ENCODE measurements at regions not wholly inside any gene's neighbourhood (a gene's known extent, or its start where the extent isn't known, plus 50 kb on each side); places are given as distances from the start of the nearest gene placed in this dataset.

DNA sequence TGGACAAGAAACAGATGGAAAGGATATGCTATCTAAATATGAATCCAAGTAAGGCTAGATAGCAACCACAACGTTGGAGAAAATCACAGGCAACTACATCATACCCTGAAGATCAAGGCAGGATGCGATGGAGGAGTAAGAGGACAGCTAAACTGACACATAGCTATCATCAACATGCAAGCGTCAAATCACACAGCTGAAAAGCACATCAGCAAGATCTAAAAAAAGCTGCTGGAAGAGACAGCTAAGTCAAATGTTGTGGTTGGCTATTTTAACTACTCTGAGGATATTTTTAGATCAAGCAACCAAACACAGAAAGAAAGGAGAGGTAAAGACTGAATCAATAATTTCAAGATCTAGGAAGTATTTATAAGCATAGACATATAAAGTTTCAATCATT, 466.9 kb downstream of the BRD1 start:
- Histone ChIP-seq H3K4me1 (no peaks in the 10 kb centered on the region), H3K27me3 (no peaks in the 10 kb centered on the region), H3K36me3 (no peaks in the 10 kb centered on the region), H3K4me3 (no peak overlapping the region), H3K9me3 (no peaks in the 10 kb centered on the region), H3K27ac (no peak overlapping the region)
- TF ChIP-seq, protein P1, sequence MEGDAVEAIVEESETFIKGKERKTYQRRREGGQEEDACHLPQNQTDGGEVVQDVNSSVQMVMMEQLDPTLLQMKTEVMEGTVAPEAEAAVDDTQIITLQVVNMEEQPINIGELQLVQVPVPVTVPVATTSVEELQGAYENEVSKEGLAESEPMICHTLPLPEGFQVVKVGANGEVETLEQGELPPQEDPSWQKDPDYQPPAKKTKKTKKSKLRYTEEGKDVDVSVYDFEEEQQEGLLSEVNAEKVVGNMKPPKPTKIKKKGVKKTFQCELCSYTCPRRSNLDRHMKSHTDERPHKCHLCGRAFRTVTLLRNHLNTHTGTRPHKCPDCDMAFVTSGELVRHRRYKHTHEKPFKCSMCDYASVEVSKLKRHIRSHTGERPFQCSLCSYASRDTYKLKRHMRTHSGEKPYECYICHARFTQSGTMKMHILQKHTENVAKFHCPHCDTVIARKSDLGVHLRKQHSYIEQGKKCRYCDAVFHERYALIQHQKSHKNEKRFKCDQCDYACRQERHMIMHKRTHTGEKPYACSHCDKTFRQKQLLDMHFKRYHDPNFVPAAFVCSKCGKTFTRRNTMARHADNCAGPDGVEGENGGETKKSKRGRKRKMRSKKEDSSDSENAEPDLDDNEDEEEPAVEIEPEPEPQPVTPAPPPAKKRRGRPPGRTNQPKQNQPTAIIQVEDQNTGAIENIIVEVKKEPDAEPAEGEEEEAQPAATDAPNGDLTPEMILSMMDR (IDR thresholded peaks at IDR 0.05) = no peak
- no peak for DNase-seq (ENCODE audit: low spot score)

DNA sequence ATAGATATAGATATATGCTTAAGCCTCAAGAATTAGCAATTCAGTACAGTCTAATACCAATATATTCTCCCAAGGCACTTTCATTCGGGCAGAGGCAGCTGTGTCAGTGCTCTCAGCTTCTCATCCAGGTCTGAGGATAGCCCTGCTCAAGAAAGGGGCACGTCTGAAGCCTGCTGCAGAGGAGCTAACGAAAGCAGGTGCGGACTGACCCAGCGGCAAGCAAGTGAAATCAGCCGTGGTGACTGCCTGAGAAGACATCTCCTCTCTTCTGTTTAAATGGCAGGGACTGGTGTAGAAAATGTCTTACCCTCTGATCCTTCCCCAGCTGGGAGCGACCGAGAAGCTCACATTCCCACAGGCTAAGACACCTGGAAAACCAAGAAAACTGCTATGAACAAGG, 468.6 kb downstream of the BRD1 start:
- Histone ChIP-seq H3K4me3 (no peak overlapping the region), H3K27me3 (no peaks in the 10 kb centered on the region), H3K36me3 (no peaks in the 10 kb centered on the region), H3K9me3 (no peaks in the 10 kb centered on the region), H3K4me1 (no peaks in the 10 kb centered on the region), H3K27ac (no peak overlapping the region)
- TF ChIP-seq, protein P1 (IDR thresholded peaks at IDR 0.05) = no peak
- DNase-seq (ENCODE audit: low spot score) = no peak

DNA sequence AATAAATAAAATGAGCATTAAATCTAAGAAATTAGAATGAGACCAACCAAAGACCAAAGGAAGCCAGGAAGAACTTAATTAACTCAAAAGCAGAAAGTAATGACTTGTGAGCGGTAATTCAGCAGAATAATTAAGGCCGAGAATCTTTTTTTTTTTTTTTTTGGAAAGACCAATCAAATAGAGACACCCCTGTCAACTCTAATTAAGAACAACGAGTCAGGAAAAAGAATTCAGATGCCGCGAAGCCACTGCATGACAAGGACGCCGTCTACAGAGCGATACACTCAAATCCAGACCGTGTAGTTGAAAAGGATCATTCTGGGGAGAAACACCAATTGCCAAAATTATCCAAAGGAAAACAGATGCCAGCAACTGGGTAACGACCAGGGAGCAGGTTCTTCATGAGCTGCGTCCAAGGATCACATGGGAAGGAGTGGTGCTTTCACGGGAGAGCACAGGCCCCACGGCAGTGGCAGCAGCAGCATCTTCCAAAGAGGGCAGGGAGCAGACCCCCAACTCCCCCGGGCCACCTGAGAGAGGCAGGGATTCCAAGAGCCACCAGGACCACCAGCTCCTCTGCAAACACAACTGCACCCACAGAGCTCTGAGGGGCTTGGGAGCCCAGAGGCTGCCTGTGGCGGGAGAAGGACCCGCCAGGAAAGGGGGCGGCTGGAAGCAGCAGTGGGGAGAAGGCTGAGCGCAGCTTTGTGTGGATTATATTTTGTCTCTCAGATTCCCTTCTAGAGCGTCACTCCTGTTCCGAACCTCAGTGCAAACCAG, 469.8 kb downstream of the BRD1 start:
- Histone ChIP-seq H3K27me3 (no peaks in the 10 kb centered on the region), H3K9me3 (no peaks in the 10 kb centered on the region), H3K27ac (no peak overlapping the region), H3K4me1 (no peaks in the 10 kb centered on the region), H3K4me3 (no peak overlapping the region), H3K36me3 (no peaks in the 10 kb centered on the region)
- DNase-seq (ENCODE audit: low spot score) = no peak
- TF ChIP-seq, protein P1 (IDR thresholded peaks at IDR 0.05) = no peak

DNA sequence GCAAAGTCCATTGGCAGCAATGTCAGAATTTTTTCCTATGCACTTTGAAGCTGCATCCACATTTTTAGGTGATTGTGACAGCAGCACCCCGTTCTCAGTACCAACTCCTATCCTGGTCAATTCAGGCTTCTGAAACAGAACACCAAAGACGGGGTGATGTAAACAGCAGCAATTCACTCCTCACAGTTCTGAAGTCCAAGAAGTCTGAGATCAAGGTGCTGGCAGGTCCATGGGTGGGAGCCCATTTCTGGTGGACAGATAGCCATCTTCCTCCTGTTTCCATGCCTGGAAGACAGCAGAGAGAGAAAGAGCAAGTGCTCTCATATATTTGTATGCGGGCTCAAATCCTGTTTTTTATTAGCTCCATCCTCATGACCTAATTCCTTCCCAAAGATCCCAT, 471.2 kb downstream of the BRD1 start:
- TF ChIP-seq, protein P1 (IDR thresholded peaks at IDR 0.05) = no peak
- no peaks in the 10 kb centered on the region for H3K36me3 ChIP-seq
- DNase-seq (ENCODE audit: low spot score) = no peak
- H3K27ac ChIP-seq = no peak overlapping the region
- H3K4me1 ChIP-seq = no peaks in the 10 kb centered on the region
- no peak overlapping the region for H3K4me3 ChIP-seq
- no peaks in the 10 kb centered on the region for H3K9me3 ChIP-seq
- no peaks in the 10 kb centered on the region for H3K27me3 ChIP-seq

DNA sequence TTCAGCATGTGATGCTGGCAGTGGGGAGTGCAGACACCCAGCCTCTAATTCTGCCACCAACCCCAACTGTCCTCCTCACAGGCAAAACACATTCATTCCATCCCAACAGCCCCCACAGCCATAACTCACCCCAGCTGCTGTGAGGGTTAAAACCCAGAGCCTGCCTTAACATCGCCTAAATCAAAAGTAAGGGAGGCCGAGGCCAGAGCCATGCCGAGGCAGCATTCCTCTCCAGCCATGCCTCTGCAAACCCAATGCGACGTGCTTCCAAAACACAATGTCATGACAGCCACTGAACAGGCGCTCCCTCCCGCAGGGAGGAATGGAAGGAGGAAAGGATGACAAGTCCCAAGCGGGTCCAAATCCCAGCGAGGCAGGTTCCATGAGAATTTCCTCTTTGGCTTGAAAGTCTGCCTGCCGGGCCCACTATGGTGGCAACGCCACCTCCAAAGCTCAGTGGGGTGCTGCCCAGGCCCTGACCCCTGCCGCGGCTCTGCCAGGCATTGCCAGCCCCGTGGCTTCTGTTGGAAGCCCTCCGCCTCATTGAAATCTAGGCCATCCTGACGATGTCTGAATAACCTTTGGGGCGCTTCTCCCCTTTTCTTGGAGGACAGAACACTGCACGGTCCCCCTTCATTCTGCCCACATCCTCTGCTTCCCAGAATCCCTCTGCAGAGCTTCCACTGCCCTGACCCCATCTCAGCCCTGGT, 472.3 kb downstream of the BRD1 start:
- Histone ChIP-seq H3K4me1 (no peaks in the 10 kb centered on the region), H3K4me3 (no peak overlapping the region), H3K27ac (no peak overlapping the region), H3K36me3 (no peaks in the 10 kb centered on the region), H3K9me3 (no peaks in the 10 kb centered on the region), H3K27me3 (no peaks in the 10 kb centered on the region)
- TF ChIP-seq, protein P1 (IDR thresholded peaks at IDR 0.05) = no peak
- no peak for DNase-seq (ENCODE audit: low spot score)

Data from right atrium auricular region (tissue), 2 donors.